ENCODE measurements at regions not wholly inside any gene's neighbourhood (a gene's known extent, or its start where the extent isn't known, plus 50 kb on each side); places are given as distances from the start of the nearest gene placed in this dataset.
"Not testable (repeated sequence)": the region's sequence is repeated elsewhere in the genome, so short reads cannot be mapped to it uniquely, and the experiment has no call there.

- DNase-seq = no peak
Measured at GRCh38 chr4:133450813-133451212, 301.7 kb downstream of the PCDH10 start.

GRCh38 chr4:133440404-133440803, 291.3 kb downstream of the PCDH10 start:
- peak in 1 of 2 experiments; percentile 9 for DNase-seq

- no peak for DNase-seq
Measured at GRCh38 chr4:133439830-133440229, 290.7 kb downstream of the PCDH10 start.

DNA sequence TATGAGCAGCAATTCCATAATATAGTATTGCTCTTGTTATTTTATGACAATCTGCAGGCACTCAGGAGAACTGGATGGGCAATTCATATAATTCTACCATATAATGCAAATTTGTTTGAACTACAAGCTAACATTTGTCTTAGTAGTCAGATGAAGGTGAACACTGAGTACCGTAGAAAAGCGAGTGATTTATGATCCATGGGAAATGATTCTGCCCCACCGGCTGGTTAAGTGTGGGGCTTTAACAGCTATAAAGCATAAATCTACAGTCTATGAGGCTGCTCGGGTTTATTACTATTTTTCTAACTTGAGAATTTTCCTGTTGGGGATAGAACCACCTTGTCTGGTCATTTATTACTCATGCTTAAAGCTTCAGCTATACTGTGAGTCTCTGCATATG, 275.5 kb downstream of the PCDH10 start:
- DNase-seq = peak in 1 of 2 experiments; percentile 0

DNA sequence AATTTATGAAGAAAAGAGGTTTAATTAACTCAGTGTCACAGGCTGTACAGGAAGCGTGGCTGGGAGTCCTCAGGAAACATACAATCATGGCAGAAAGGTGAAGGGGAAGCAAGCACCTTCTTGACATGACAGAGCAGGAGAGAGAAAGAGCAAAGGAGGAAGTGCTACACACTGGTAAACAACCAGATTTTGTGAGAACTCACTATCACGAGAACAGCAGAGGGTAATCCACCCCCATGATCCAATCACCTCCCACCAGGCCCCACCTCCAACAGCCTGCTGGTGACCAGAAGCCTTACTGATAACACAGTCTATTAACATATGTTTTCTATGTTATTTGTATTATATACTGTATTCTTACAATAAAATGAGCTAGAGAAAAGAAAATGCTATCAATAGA, 254.8 kb downstream of the PCDH10 start:
- DNase-seq = no peak

GRCh38 chr4:133402616-133403015, 253.5 kb downstream of the PCDH10 start:
- DNase-seq = no peak

DNA sequence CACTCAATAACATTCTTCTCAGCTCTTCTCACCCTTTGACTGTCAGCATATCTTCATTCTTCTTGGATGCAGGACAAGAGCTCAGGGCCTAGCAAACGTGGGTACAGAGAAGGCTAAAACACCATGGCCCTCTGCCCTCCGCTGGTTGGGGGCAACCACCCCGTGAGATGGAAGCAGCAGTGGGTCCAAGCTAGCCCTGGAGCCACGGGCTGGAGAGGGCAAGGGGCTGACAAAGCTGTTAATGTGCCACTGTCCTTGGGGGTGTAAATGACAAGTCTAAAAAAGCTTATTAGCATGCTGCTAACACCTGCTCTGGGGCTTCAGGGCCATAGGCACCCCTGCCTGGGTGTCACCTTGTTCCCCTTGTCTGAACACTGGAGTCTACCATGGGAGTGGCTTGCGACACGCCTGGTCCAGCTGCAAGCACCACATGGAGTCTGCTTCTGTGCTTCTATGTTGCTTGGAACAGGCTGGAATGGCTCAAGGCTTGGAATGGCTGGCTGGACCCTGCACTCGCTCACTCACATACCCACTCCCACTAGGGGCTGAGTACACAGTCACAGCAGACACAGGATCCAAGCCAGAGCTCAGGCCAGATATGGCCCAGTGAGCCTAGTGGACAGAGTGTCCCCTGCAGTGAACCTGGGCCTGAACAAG, 246.0 kb downstream of the PCDH10 start:
- DNase-seq = no peak

- no peak for DNase-seq
Measured at GRCh38 chr4:133390198-133390855, 241.2 kb downstream of the PCDH10 start.

DNA sequence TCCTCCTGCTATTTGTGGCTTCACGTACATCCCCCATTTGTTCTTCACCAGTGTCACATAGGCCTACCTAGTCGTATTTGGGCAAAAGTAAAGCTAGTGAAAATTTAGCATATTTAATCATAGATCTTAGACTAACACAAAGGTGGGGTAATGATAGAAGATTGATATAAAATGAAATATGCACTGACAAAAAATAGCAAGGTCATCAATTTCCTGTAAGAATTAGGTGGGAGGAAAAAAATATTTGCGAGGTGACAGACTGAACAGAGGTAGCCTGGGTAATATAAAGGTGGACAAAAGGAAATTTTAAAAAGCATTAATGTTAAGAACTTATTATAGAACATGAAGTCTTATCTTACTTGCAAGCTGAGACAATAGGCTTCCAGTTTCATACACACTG, 239.9 kb downstream of the PCDH10 start:
- no peak for DNase-seq

GRCh38 chr4:133385161-133385954, 236.3 kb downstream of the PCDH10 start:
- no peak for DNase-seq

DNA sequence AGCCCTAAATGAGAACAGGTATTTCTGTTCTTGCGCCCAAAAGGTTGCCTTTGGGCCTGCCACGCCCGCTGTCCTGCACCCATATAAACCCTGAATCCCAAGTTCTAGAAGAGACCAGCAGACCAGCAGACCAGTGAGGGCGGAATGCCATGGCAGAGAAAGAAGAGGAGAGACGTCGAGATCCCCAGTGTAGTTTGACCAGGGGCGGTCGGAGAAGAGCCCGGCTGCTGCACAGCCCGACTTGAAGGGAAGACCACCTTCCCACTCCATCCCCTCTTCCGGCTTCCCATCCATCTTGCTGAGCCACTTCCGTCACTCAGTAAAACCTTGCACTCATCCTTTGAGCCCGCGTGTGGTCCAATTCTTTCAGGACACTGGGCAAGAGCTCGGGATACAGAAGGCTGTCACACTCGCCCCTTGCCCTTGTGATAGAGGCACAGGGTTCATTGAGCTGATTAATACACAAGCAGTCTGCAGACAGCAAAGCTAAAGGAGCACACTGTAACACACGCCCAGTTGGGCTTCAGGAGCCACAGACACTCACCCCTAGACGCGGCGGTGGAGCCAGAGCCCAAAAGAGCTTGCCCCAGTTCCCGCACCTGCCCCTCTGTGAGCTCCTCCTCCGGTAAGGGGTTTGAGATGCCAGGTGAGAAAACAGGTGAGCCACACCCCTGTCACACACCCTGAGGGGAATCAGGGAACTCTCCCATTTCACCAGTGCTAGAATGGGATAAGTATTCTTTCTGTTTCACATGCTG, 230.8 kb downstream of the PCDH10 start:
- no peak for DNase-seq

DNA sequence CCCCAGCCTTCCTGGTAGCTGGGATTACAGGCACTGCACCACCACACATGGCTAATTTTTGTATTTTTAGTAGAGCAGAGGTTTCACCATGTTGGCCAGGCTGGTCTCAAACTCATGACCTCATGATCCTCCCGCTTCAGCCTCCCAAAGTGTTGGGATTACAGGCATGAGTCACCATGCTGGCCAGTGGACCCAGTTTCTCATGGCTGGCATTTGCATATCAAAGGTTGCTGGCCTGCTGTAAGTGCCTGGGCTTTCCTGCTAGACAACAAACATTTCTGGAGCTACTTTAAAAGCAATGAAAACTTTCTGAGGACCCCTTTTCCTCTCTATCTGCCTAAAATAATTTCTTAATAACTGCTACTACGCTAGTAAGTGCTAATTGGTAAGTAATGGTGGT, 228.2 kb downstream of the PCDH10 start:
- no peak for DNase-seq

GRCh38 chr4:133372699-133373098, 223.6 kb downstream of the PCDH10 start:
- no peak for DNase-seq

DNA sequence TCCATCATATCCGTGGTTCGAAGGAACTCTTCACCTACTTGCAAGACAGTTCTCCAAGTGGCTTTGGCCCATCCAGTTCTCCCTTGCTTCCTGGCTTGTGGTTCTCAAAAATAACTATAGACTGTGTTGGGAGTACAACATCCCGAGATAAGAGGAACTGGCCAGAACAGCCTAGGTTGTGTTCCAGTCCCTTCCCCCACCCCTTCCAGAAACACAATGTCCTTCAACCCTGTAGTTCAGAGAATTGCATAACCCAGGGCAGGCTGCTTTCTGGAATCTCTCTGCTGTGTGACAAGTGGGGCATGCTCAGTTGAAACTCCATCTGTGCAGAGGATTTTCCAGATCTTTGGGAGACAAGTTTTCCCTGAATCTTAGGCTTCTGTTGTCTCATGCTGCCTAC, 206.5 kb downstream of the PCDH10 start:
- DNase-seq = no peak

GRCh38 chr4:133347409-133347808, 198.3 kb downstream of the PCDH10 start:
- no peak for DNase-seq

- DNase-seq = no peak
Measured at GRCh38 chr4:133324491-133324890, 175.4 kb downstream of the PCDH10 start.

- DNase-seq = no peak
Measured at GRCh38 chr4:133323670-133324069, 174.6 kb downstream of the PCDH10 start.

DNA sequence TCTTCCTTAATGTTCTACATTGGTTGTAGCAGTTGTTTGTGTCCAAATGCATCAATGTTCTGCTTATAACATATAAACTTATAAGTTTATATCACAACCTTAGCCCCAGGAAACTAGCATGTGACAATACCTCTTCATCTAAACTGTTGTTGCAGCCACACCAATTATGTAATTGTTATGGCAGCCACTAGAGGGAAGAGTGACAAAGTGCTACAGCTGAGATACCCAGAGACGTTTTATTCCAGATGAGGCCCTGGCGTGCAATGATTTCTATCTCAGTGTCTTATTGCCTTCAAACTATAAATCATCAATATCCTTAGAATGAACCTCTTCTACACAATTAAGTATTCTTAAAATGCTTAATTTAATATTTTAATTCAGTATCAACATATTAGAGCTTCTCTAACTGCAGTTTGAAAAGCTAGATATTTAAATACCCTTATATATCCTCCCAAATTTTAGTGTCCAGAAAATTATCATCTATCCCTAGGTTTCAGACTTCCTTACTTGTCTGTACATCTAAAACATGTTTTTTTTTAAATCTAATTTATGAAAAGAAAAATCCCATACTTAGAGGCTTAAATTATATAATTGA, 171.6 kb downstream of the PCDH10 start:
- DNase-seq = peak; percentile 22 to 56

GRCh38 chr4:133316909-133317308, 167.8 kb downstream of the PCDH10 start:
- DNase-seq = no peak

DNA sequence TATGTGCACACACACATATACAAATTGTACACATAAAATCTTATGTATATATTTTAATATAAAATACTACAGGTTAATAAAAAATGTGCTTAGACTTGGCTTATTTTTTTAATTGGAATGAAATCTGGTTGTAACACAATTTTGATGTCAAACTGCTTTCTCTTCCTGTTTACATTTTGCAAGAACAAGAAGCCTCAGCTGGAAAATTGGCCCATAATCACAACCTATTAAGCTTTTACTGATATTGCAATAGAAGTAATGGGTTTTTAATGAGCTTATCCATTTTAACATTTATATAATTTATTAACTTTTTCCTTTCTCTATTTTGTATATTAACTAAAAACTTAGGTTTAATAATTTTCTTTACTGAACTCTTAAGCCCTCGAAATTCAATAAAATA, 165.9 kb downstream of the PCDH10 start:
- DNase-seq = no peak

DNA sequence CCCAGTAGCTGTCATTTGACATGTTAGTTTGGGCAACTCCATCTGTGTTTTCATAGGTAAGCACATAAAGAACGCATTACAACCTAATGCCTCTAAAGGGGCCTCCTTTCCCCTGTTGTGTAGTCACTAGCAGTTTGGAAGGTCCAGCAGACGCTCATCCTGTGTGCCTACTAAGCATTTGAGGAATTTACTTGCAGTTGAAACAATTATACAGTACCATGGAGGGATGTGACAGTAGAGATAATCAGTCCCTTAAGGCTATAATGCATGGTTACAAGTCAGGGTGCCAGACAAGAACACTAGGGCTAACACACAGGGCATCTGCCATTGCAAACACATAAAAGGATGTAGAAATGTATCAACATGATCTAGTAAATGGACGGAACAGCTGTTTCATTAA, 138.3 kb downstream of the PCDH10 start:
- no peak for DNase-seq

GRCh38 chr4:133278591-133278990, 129.5 kb downstream of the PCDH10 start:
- DNase-seq = no peak

- DNase-seq = not testable (repeated sequence)
Measured at GRCh38 chr4:133277940-133278339, 128.8 kb downstream of the PCDH10 start.

All from NCI-H2081 (cell line).